ENCODE measurements at regions not wholly inside any gene's neighbourhood (a gene's known extent, or its start where the extent isn't known, plus 50 kb on each side); places are given as distances from the start of the nearest gene placed in this dataset.
"Not testable (repeated sequence)": the region's sequence is repeated elsewhere in the genome, so short reads cannot be mapped to it uniquely, and the experiment has no call there.

DNA sequence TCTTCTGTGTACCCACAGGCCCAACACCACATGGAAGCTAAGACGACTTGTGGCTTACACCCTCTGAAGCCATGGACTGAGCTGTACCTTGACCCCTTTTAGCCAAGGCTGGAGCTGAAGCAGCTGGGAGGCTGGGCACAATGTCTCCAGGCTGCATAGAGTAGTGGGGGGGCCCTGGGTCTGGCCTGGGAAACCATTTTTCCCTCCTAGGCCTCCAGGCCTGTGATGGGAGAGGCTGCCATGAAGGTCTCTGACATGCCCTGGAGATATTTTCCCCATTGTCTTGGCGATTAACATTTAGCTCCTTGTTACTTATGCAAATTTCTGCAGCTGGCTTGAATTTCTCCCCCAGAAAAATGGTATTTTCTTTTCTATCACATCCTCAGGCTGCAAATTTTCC is 72.9 kb upstream of the SLC24A3 start:
- not testable (repeated sequence) for ATAC-seq (ENCODE audit: low read depth in 2 of 2); DNase-seq; H3K4me3 Mint-ChIP-seq; H3K27ac Mint-ChIP-seq; H3K4me1 Mint-ChIP-seq
- Mint-ChIP-seq H3K36me3 (peaks cover 0 to 19% of the 10 kb centered on the region in 2 donors), H3K27me3 (peaks cover 0 to 33% (median 5%) of the 10 kb centered on the region in 3 donors), H3K9me3 (peaks cover 4 to 29% (median 10%) of the 10 kb centered on the region in 7 donors)

DNA sequence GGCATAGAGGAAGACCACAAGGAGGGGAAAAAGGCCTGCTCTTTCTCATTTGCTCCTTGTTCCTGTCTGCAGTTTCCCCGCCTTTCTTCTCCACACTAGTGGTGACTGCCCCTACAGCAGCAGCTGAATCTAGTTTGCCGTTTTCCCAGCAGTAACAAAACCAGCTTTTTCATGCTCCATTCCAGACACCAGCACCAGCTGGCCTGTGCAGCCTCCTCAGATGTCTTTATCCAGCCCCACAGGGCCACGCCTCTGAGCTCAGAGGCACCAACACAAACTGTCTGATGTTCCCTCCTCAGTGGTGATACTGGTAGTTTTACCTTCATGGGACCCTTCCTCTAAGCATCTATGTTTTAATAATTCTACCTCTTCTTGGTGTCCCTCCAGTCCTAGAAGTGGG is 70.4 kb upstream of the SLC24A3 start:
- H3K27ac Mint-ChIP-seq, result no peak overlapping the region
- no peak for ATAC-seq (ENCODE audit: low read depth in 2 of 2)
- no peak overlapping the region for H3K4me3 Mint-ChIP-seq
- H3K27me3 Mint-ChIP-seq, result peaks cover 0 to 20% (median 5%) of the 10 kb centered on the region in 3 donors
- no peak for DNase-seq
- peaks cover 0 to 7% of the 10 kb centered on the region in 2 donors for H3K36me3 Mint-ChIP-seq
- H3K9me3 Mint-ChIP-seq, result peaks cover 4 to 19% (median 10%) of the 10 kb centered on the region in 7 donors
- H3K4me1 Mint-ChIP-seq, result no peaks in the 10 kb centered on the region

DNA sequence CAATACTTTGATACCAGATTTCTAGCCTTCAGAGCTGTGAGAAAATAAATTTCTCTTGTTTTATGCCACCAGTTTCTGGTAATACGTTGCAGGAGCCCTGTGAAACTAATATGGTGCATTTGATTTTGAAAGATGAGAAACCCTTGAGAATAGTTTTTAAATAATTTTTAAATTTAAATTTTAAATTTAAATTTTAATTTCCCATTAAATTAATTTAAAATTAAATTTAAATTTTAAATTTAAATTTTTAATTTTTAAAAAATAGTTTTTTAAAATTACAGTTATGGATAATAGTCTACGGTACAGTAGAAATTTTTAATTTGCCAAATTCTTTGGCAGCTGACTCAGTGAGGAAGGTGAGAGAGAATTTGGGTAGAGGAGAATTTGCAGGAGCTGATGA is 68.6 kb upstream of the SLC24A3 start:
- Mint-ChIP-seq H3K9me3 (peaks cover 4 to 14% (median 6%) of the 10 kb centered on the region in 7 donors), H3K27me3 (peaks cover 0 to 20% (median 5%) of the 10 kb centered on the region in 3 donors), H3K36me3 (peaks cover 0 to 7% of the 10 kb centered on the region in 2 donors), H3K4me3 (no peak overlapping the region), H3K27ac (no peak overlapping the region), H3K4me1 (no peaks in the 10 kb centered on the region)
- ATAC-seq (ENCODE audit: low read depth in 2 of 2), result no peak
- DNase-seq, result no peak

DNA sequence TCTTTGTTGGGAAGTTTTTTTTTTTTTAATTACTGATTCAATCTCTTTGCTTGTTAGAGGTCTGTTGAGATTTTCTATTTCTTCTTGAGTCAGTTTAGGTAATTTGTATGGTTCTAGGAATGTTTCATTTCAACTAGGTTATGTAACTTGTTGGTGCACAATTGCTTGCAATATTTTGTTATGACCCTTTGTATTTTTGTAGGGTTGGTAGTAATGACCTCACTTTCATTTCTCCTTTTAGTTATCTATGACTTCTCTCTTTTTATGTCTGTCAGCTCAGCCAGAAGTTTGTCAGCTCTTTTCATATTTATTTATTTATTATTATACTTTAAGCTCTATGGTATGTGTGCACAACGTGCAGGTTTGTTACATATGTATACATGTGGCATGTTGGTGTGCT is 51.1 kb upstream of the SLC24A3 start:
- Mint-ChIP-seq H3K27me3 (peaks cover 0 to 11% (median 10%) of the 10 kb centered on the region in 3 donors), H3K4me3 (no peak overlapping the region), H3K27ac (no peak overlapping the region), H3K36me3 (peaks cover 0 to 8% of the 10 kb centered on the region in 2 donors), H3K9me3 (peaks cover 0 to 19% (median 7%) of the 10 kb centered on the region in 7 donors), H3K4me1 (no peaks in the 10 kb centered on the region)
- ATAC-seq (ENCODE audit: low read depth in 2 of 2), result no peak
- no peak for DNase-seq

All from naive B cell (primary cell).